ENCODE measurements at regions not wholly inside any gene's neighbourhood (a gene's known extent, or its start where the extent isn't known, plus 50 kb on each side); places are given as distances from the start of the nearest gene placed in this dataset.

DNA sequence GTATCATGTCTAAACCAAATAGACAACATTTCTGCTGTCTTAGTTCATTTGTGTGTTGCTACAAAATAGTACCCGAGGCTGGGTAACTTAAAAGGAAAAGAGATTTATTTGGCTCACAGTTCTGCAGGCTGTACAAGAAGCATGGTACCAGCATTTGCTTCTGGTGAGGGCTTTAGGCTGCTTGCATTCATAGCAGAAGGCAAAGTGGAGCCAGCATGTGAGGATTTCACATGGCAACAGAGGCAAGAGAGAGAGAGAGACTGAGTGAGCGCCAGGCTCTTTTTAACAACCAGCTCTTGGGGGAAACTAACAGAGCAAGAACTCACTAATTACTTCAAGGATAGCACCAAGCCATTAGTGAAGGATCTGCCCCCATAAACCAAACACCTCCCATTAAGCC lies 271.4 kb upstream of the SRRM4 start:
- no peak for TF ChIP-seq CTCF (IDR thresholded peaks at IDR 0.05; ENCODE audit: low read depth, low read length, missing input control)
- TF ChIP-seq EGR1 (IDR thresholded peaks at IDR 0.05; ENCODE audit: low read depth in 2 of 2) = no peak
- TF ChIP-seq FOXA1 (IDR thresholded peaks at IDR 0.05) = no peak
- TF ChIP-seq, protein P1, sequence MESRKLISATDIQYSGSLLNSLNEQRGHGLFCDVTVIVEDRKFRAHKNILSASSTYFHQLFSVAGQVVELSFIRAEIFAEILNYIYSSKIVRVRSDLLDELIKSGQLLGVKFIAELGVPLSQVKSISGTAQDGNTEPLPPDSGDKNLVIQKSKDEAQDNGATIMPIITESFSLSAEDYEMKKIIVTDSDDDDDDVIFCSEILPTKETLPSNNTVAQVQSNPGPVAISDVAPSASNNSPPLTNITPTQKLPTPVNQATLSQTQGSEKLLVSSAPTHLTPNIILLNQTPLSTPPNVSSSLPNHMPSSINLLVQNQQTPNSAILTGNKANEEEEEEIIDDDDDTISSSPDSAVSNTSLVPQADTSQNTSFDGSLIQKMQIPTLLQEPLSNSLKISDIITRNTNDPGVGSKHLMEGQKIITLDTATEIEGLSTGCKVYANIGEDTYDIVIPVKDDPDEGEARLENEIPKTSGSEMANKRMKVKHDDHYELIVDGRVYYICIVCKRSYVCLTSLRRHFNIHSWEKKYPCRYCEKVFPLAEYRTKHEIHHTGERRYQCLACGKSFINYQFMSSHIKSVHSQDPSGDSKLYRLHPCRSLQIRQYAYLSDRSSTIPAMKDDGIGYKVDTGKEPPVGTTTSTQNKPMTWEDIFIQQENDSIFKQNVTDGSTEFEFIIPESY (IDR thresholded peaks at IDR 0.05) = no peak
- no peak for TF ChIP-seq RAD21 (IDR thresholded peaks at IDR 0.05)
- no peak for TF ChIP-seq JUND (IDR thresholded peaks at IDR 0.05)
- no peak for TF ChIP-seq RXRA (IDR thresholded peaks at IDR 0.05)
- no peak for TF ChIP-seq SP1 (IDR thresholded peaks at IDR 0.05)
- TF ChIP-seq GABPA (IDR thresholded peaks at IDR 0.05 in 1 of 2, conservative IDR thresholded peaks at IDR 0.05 in 1 of 2) = no peak
- TF ChIP-seq REST (IDR thresholded peaks at IDR 0.05) = no peak
- no peak for TF ChIP-seq TAF1 (conservative IDR thresholded peaks at IDR 0.05)
- no peak for TF ChIP-seq YY1 (IDR thresholded peaks at IDR 0.05)
- TF ChIP-seq, protein P2, sequence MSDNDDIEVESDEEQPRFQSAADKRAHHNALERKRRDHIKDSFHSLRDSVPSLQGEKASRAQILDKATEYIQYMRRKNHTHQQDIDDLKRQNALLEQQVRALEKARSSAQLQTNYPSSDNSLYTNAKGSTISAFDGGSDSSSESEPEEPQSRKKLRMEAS (IDR thresholded peaks at IDR 0.05) = no peak
